Suppressor macrophage (primary cell): ENCODE measurements at regions not wholly inside any gene's neighbourhood (a gene's known extent, or its start where the extent isn't known, plus 50 kb on each side); places are given as distances from the start of the nearest gene placed in this dataset.
"Not testable (repeated sequence)": the region's sequence is repeated elsewhere in the genome, so short reads cannot be mapped to it uniquely, and the experiment has no call there.

Experiments used
- DNase-seq, 4 experiments: peaks; one replicate each; pipeline ENCODE4 v3.0.0-alpha.2; 2020 to 2022

DNA sequence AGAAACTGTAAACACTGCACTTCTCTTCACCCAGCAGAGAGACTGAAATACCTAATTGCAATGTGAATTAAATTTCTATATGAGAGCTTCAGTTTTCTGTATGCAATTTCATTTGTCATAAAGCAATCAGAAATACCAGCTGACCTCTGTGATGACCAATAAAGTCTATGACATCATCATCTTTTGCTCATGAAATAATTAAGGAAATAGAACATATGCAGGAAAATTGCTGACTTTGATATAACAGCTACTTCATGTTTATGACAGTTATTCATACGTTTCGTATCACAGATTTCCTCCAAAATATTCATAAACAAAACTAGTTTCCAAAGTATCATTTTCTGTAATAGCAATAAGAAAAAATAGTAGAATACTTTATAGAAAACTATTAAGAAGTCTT, 652.3 kb downstream of the SLCO4C1 start:
- peak in 1 of 4 experiments; percentile 3 for DNase-seq

DNA sequence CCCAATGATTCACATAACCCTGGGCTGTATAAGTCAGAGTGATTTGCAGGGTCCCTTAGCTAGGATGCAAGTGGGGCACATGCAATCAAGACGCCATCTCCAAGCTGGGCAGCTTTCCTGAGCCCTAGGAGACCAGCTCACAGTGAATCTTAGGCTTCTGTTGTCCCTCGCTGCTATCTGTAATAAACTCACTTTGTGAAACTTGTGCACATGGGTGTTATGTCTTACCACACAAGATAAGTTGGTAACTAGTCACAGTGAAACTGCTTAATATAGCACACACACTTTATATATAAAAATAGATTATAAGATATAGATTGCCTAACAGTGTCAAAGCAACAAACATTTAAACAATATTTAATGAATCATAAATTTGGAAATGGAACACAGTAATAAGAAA, 658.5 kb downstream of the SLCO4C1 start:
- no peak for DNase-seq

DNA sequence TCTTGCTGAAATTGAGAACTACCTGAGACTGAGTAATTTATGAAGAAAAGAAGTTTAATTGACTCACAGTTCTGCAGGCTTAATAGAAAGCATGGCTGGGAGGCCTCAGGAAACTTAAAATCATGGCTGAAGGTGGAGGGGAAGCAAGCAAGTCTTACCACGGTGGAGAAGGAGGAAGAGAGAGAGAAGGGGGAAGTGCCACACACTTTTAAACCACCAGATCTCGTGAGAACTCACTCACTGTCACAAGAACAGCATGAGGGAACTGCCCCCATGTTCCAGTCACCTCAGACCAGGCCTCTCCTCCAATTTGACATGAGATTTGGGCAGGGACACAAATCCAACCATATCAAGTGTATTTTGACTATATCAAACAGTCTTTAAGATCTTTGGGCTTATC, 668.3 kb downstream of the SLCO4C1 start:
- DNase-seq: peak in 1 of 4 experiments; percentile 1

DNA sequence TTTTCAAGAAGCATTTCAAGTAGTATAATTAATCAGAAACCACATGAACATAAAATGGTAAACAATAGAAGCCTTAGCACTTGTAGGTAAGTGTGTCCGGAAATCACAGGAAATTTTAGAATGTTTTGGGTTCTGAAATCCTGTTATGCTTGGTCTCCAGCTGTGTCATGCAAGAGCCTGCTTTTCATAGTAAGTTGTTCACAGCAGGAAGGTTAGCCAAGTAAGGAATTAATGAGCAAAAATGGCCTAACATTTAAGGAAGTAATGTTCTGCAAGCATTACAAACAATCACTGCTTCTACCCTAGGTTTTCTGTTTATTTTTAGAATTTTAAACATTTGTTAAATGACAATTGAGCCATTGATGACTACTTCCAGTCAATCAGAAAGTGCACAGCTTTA, 669.5 kb downstream of the SLCO4C1 start:
- DNase-seq: no peak

DNA sequence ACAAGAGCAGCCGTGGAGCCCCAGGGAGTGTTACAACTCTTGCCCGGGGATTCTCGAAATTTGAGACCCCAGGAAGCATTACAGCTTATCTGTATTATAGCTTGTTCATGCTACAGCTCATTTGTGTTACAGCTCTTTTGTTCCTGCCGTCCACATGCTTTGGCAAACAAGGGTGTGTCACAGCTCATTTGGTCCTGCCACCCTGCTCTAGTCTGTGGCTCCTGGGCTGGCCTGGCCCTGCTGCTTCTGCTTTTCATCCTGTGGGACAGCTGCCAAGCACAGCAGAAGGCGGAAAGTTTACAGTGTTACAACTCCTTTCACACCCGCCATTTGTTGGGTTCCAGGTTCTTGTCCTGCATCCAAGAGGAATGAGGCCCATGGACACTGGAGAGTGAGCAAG, 685.0 kb downstream of the SLCO4C1 start:
- no peak for DNase-seq

DNA sequence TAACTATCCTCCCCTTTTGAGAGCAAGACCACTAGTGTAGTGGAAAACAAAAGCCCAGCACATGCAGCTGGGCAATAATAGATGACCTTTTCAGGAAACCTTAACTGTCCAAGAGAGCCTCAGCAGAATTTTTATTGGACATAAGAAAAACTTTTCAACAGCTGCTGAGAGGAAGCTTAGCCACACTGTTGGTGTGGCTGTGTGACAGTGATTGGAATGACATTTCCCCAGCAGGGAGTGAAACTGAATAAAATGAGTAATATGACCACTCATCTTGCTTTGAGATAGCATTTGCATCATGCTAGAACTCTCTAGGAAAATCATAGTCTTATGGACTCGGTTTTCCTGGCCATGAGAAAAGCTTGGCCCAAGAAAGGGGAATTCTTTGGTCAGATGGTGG, 687.8 kb downstream of the SLCO4C1 start:
- no peak for DNase-seq

DNA sequence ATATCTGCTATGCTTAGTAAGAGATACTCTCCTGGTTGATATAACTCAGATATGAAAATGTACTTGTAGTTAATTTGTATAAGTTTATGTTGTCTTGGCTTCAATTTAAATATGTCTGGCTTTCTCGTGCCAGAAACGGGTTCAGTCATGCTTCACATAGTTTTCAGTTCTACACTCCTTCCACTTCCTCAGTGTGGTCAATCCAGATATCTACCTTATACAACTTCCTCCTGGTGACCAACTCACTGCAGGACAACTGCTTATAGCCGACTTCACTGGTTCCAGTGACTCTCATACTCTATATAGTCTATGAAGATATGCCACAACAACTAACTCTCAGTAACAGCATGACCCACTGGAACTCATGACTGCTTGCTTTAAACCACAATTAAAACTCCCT, 690.4 kb downstream of the SLCO4C1 start:
- DNase-seq: no peak

DNA sequence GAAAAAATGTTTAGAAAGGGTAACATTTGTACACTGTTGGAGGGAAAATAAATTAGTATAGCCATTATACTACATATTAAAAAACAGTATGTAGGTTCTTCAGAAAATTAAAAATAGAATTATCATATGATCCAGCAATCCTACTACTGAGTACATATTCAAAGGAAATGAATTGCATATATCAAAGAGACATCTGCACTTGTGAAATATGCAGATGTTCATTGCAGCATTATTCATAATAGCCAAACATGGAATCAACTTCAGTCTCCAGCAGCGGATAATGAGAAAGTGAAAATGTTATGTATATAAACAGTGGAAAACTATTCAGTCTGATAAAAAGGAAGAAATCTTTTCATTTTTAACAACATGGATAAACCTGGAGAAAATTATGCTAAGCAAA, 695.5 kb downstream of the SLCO4C1 start:
- no peak for DNase-seq

DNA sequence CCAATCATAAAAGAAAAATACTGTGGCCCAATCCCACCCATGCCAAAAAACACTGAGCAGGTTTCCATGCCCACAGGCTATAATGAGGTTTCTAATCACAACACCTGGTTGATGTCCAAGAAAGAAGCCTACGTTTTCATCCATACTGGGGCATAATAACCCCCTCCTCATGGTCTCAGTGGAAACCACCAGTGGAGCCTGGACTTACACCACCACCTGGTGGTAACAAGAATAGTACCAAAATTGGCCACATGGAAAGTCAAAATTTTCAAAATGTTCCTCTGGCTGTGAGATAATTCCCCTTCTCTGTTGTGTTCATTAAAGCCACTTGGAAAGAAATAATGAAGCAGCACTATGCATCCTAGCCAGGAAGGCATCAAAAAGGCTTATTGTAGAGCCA, 687.3 kb upstream of the ST8SIA4 start:
- DNase-seq: peak in 1 of 4 experiments; percentile 3

DNA sequence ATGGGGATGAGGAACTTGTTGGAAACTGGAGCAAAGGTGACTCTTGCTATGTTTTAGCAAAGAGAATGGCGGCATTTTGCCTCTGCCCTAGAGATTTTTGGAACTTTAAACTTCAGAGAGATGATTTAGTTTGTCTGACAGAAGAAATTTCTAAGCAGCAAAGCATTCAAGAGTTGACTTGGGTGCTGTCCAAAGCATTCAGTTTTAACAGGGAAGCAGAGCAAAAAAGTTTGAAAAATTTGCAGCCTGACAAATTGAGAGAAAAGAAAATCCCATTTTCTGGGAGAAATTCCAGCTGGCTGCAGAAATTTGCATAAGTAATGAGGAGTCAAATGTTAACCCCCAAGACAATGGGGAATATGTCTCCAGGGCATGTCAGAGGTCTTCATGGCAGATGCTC, 682.3 kb upstream of the ST8SIA4 start:
- DNase-seq: no peak

DNA sequence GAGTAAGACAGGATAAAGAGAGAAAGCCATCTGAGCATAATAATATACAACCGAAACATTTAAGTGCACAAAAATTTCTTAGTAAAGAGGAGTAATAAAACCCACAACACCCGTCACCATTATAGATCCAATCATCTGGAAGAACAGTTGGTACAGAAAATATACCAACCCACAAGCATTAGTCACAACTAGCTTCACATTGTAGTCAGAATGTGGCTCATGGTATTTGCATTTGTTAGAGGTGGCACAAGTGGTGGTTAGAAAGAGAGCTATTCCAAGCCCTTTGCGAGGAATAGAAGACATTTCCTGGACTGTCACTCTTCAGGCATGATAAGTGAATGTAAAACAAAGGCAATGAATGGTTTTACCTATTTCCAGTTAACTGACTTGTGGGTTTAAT, 677.5 kb upstream of the ST8SIA4 start:
- DNase-seq: no peak

DNA sequence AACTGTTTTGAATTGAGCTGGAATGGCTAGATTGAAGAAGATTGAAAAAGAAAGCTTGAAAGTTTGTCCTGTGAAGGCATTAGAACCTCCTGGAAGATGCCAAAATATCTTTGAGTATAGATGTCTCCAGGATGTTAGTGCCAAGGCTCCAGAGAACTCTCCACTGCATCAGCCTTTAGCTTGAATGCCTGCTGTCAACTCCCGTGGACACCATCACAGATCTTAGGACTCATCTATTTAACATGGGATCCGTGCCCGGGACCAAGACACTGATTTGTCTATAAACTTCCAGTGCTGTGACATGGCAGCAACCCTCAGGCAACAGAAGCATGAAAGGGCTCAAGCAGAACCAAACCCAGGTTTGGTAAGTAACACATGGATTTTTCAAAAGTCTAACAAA, 670.9 kb upstream of the ST8SIA4 start:
- DNase-seq: no peak

DNA sequence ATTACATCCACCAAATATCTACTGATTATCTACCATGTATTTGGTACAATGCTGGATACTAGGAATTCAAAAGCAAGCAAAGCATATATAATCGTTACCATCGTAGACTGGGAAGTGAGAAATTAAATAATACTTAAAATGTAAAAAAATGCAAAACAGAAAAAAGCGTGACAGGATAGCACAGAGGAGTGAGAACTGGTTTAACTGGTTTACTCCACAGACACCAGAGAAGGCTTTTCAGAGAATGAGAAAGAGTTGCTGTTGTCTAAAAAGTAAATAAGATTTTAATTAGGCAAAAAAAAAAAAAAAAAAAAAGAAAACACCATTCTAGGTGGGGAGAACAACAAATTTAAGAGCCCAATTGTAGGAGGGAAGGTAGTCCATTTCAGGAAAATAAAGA, 657.9 kb upstream of the ST8SIA4 start:
- no peak for DNase-seq

DNA sequence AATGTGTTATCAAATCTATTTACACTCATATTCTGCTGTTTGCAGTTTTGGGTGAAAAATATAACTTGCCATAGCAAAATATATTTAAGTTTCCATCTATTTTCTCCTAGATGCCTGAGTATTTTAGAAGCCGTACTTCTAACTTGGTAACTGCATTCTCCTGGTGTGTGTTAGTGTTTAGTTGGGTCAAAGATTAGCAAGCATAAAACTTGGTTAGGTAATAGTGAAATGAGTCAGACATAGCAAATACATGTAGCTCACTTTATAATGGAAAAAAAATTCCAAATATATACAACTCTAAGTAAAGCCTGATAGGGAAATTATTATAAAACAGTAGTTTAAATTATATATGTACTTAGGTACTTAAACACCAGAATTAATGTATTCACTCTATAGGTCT, 640.7 kb upstream of the ST8SIA4 start:
- DNase-seq: no peak

DNA sequence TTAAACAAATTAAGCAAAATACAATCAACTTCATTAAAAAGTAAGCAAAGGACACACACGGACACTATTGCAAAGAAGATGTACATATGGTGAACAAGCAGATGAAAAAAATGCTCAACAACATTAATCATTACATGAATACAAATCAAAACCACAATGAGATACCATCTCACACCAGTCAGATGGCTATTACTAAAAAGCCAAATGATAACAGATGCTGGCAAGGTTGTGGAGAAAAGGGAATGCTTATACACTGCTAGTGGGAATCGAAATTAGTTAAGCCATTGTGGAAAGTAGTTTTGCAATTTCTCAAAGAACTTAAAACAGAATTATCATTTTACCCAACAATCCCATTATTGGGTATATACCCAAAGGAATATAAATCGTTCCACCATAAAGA, 636.2 kb upstream of the ST8SIA4 start:
- no peak for DNase-seq

DNA sequence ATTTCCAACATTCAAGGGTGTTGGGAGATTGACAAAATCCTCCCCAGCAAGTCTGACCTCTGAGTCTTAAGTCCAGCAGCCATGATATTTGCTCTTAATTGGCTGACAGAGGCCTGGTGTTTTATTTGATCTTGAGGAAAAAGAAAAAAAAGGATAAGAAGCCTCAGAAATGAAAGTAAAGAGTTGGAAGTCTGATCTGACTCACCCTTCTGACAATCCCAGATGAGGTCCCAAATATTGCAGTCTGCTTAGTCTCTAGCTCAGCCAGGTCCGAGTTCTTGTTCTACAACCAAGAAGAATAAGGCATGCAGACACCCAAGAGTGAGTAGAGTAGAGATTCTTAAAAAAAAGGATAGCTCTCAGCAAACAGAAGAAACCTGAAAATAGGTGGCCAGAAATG, 632.5 kb upstream of the ST8SIA4 start:
- no peak for DNase-seq

DNA sequence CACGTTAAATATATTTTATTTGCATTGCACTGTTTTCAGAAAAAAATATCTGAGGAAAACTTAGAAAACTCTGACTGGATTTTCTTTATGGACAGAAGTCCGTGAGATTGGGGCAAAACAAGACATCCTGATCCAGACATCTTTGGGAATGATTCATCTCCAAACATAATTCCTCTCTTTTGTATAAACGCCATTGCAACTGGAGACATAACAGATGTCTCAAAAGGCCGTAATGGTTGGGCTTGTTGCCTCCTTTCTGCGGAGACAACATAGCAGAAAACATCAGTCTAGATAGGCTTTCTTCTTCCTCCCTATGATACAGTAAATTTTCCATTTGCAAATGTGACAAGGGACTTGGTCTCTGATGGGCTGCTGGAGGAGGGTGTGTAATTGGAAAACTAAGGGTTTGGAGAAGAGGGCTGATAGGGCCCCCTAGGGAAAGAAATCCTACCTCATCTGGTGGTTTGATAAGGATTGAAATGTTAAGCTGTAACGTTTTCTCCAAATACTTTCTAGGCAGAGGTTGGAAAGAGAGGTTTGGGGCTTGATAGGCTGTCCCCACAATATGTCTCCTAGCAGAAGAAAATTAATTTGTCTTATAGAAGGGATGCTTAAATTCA, 631.5 kb upstream of the ST8SIA4 start:
- no peak for DNase-seq

DNA sequence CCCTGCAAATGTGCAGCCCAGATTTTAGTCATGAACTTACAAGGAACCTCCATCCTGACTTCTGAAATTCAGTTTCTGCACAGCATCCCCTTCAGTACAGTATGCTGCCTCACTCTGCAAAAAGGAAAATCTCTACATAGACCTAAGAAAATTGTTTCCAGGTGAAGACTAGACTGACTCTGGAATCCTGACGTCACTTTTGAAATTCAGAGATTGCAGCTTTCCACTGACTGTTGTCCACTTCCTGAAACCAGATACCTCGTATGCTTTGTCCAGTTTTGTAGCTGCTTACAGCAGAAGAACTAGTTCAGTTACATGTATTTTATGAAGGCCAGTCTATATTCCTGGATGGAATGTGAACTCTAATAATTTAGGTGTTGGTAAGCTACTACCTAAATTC, 629.3 kb upstream of the ST8SIA4 start:
- peak in 2 of 4 experiments; percentile 3 to 6 for DNase-seq

DNA sequence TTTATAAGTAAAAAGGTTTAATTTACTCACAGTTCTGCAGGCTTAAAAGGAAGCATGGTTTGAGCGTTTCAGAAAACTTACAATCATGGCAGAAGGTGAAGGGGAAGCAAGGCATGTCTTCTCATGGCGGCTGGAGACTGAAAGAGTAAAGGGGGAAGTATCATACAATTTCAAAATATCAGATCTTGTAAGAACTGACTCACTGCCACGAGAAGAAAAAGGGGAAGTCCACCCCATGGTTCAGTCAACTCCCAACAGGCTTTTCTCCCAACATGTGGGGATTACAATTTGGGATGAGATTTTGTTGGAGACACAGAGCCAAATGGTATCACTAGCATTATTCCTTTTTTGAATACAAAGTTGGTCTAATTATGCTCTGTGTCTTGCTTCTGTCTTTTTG, 627.9 kb upstream of the ST8SIA4 start:
- DNase-seq: peak; percentile 62 to 86 (median 74)

DNA sequence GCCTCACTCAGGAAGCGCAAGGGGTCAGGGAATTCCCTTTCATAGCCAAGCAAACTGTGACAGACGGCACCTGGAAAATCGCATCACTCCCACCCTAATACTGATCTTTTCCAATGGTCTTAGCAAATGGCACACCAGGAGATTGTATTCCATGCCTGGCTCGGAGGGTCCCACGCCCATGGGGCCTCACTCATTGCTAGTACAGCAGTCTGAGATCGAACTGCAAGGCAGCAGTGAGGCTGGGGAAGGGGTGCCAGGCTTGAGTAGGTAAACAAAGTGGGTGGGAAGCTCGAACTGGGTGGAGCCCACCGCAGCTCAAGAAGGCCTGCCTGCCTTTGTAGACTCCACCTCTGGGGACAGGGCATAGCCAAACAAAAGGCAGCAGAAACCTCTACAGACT, 626.0 kb upstream of the ST8SIA4 start:
- DNase-seq: not testable (repeated sequence)

DNA sequence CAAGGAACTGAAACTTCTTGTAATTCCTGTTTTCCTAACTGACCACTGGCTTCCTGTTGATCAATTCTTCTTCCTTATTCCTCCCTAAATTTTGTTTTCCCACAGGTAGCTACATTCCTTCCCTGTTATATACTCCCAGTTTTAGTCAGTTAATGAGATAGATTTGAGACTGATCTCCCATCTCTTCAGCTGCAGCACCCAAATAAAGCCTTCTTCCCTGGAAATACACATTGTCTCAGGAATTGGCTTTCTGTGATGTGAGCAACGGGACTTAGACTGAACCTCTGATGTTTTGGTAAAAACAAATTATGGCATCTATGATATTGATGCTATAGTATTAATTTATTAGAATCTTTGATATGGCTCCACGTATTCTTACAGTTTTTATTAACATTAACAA, 617.3 kb upstream of the ST8SIA4 start:
- DNase-seq: no peak

DNA sequence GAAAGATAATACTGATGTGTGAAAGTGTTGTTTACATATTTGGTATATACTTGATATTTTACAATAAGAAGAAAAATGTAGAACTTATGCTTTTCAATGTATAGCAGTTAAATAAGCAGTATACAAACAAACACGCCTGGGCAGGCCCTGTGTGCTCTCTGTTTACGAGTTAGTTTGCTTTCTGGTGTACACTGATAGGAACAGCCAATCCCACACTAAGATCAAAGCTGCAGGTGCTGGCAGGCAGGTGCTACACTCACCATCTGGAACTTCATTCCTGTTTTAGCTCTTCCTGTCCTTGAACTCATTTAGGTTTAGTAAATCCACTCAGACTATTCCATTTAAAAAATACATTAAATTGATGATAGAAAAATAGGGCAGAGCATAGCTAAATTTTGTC, 614.7 kb upstream of the ST8SIA4 start:
- no peak for DNase-seq

DNA sequence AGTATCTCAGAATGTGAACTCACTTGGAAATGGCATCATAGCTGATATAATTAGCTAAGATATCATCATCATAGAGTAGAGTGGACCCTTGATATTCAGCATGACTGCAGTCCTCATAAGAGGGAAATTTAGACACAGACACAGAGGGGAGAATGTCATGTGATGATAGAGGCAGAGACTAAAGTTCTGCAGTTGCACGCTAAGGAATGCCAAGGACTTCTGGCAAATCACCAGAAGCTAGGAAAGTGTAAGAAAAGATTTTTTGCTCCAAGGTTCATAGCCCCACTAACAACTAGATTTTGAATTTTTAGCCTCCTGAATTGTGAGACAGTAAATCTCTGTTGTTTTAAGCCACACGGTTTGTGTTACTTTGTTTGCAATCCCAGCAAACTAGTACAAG, 612.6 kb upstream of the ST8SIA4 start:
- no peak for DNase-seq

DNA sequence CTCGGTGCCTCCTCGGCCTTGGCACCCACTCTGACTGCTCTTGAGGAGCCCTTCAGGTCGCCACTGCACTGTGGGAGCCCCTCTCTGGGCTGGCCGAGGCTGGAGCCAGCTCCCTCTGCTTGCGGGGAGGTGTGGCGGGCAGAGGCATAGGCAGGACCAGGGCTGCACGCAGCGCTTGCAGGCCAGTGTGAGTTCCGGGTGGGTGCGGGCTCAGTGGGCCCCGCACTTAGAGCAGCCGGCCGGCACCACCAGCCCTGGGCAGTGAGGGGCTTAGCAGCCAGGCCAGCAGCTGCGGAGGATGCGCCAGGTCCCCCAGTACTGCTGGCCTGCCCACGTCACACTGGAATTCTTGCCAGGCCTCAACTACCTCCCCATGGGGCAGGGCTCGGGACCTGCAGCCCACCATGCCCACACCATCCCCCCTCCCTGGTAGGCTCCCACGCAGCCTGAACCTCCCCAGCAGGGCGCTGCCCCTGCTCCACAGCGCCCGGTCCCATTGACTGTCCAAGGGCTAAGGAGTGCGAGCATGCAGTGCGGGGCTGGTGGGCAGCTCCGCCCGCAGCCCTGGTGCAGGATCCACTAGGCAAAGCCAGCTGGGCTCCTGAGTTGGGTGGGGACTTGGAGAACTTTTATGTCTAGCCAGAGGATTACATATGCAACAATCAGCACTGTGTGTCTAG, 602.9 kb upstream of the ST8SIA4 start:
- DNase-seq: no peak

DNA sequence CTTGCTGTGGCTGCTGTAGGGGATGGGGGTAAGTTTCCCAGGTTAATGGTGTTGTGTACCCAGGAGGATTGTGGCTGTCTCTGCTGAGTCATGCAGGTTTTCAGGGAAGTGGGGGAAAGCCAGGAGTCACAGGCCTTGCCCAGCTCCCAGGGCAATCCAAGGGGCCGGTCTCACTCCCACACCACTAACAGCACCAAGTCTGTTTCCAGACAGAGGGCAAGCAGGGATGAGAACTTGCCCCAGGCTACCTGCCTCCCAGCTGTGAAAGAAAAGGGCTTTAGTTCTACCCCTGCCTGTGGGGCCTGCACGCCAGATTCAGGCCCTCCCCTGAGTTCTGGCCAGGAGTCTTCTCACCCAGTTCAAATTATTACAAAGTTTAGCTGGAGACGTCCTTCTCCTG, 579.8 kb upstream of the ST8SIA4 start:
- no peak for DNase-seq
